ENCODE measurements at regions not wholly inside any gene's neighbourhood (a gene's known extent, or its start where the extent isn't known, plus 50 kb on each side); places are given as distances from the start of the nearest gene placed in this dataset.
A peak's percentile ranks its signal among the peaks of the same experiment; 100 is the strongest.

- no peaks in the 10 kb centered on the region for H3K9me3 Mint-ChIP-seq (ENCODE audit: low read depth)
- TF ChIP-seq CTCF (IDR thresholded peaks at IDR 0.05), result no peak
- H3K4me1 Mint-ChIP-seq (ENCODE audit: low read depth), result peaks cover 7% of the 10 kb centered on the region
- no peak overlapping the region for H3K4me3 Mint-ChIP-seq (ENCODE audit: unreplicated experiment)
- H3K27ac Mint-ChIP-seq (ENCODE audit: unreplicated experiment), result no peak overlapping the region
- no peaks in the 10 kb centered on the region for H3K36me3 Mint-ChIP-seq (ENCODE audit: low read depth)
- H3K27me3 Mint-ChIP-seq (ENCODE audit: low read depth), result peaks cover 16% of the 10 kb centered on the region
- no peak for DNase-seq (ENCODE audit: low spot score)
Observed at GRCh38 chr20:40101560-40101959, 587.5 kb downstream of the MAFB start.

- peaks cover 16% of the 10 kb centered on the region for H3K27me3 Mint-ChIP-seq (ENCODE audit: low read depth)
- no peaks in the 10 kb centered on the region for H3K9me3 Mint-ChIP-seq (ENCODE audit: low read depth)
- no peak for TF ChIP-seq CTCF (IDR thresholded peaks at IDR 0.05)
- H3K36me3 Mint-ChIP-seq (ENCODE audit: low read depth), result no peaks in the 10 kb centered on the region
- no peak for DNase-seq (ENCODE audit: low spot score)
- H3K27ac Mint-ChIP-seq (ENCODE audit: unreplicated experiment), result no peak overlapping the region
- H3K4me1 Mint-ChIP-seq (ENCODE audit: low read depth), result peaks cover 7% of the 10 kb centered on the region
- no peak overlapping the region for H3K4me3 Mint-ChIP-seq (ENCODE audit: unreplicated experiment)
Observed at GRCh38 chr20:40100261-40100660, 588.8 kb downstream of the MAFB start.

GRCh38 chr20:40090236-40090635 lies 598.8 kb downstream of the MAFB start:
- peak; percentile 10 for TF ChIP-seq CTCF (IDR thresholded peaks at IDR 0.05)

GRCh38 chr20:40087496-40087895 lies 601.5 kb downstream of the MAFB start:
- Mint-ChIP-seq H3K4me3 (ENCODE audit: unreplicated experiment) (no peak overlapping the region), H3K27ac (ENCODE audit: unreplicated experiment) (no peak overlapping the region), H3K4me1 (ENCODE audit: low read depth) (no peaks in the 10 kb centered on the region), H3K36me3 (ENCODE audit: low read depth) (peaks cover 6% of the 10 kb centered on the region), H3K27me3 (ENCODE audit: low read depth) (peaks cover 11% of the 10 kb centered on the region), H3K9me3 (ENCODE audit: low read depth) (peaks cover 20% of the 10 kb centered on the region)
- no peak for DNase-seq (ENCODE audit: low spot score)
- no peak for TF ChIP-seq CTCF (IDR thresholded peaks at IDR 0.05)

More at GRCh38 chr20:40090236-40090635, 598.8 kb downstream of the MAFB start:
- DNase-seq (ENCODE audit: low spot score), result no peak
- H3K36me3 Mint-ChIP-seq (ENCODE audit: low read depth), result peaks cover 6% of the 10 kb centered on the region
- no peak overlapping the region for H3K27ac Mint-ChIP-seq (ENCODE audit: unreplicated experiment)
- no peaks in the 10 kb centered on the region for H3K4me1 Mint-ChIP-seq (ENCODE audit: low read depth)
- H3K4me3 Mint-ChIP-seq (ENCODE audit: unreplicated experiment), result no peak overlapping the region
- peaks cover 20% of the 10 kb centered on the region for H3K9me3 Mint-ChIP-seq (ENCODE audit: low read depth)
- peaks cover 8% of the 10 kb centered on the region for H3K27me3 Mint-ChIP-seq (ENCODE audit: low read depth)

- no peaks in the 10 kb centered on the region for H3K36me3 Mint-ChIP-seq (ENCODE audit: low read depth)
- peaks cover 3% of the 10 kb centered on the region for H3K9me3 Mint-ChIP-seq (ENCODE audit: low read depth)
- H3K4me1 Mint-ChIP-seq (ENCODE audit: low read depth), result no peaks in the 10 kb centered on the region
- peaks cover 11% of the 10 kb centered on the region for H3K27me3 Mint-ChIP-seq (ENCODE audit: low read depth)
- TF ChIP-seq CTCF (IDR thresholded peaks at IDR 0.05), result no peak
- H3K27ac Mint-ChIP-seq (ENCODE audit: unreplicated experiment), result no peak overlapping the region
- no peak for DNase-seq (ENCODE audit: low spot score)
- H3K4me3 Mint-ChIP-seq (ENCODE audit: unreplicated experiment), result no peak overlapping the region
Observed at GRCh38 chr20:40085513-40085912, 603.5 kb downstream of the MAFB start.

Measured in chondrocyte (in vitro differentiated cells).